DND-41 (cell line): ENCODE measurements at regions not wholly inside any gene's neighbourhood (a gene's known extent, or its start where the extent isn't known, plus 50 kb on each side); places are given as distances from the start of the nearest gene placed in this dataset.

Source experiments
- ATAC-seq: fragments of 200-7000 bp; cut with Tn5 transposase; 3 replicates; pipeline ENCODE4 v1.9.1; 2021; ENCODE audit warnings: low read depth; ENCODE audit not compliant: insufficient read depth
- DNase-seq: peaks from one replicate; pipeline ENCODE4 v3.0.0-alpha.2; 2020
- H2AFZ ChIP-seq: 2 replicates; pipeline ENCODE4 v1.6.0; 2012; ENCODE audit warnings: low read depth, low read length
- H3K27ac ChIP-seq: 2 replicates; pipeline ENCODE4 v1.5.1; 2012; ENCODE audit warnings: low read length, inconsistent platforms
- H3K27me3 ChIP-seq: fragments of 200-600 bp; sonication (generic); 2 replicates; pipeline ENCODE4 v1.6.0; 2012; ENCODE audit warnings: low read length, mild to moderate bottlenecking, inconsistent platforms; ENCODE audit not compliant: insufficient read depth, poor library complexity
- H3K36me3 ChIP-seq: 2 replicates; pipeline ENCODE4 v1.5.1; 2012; ENCODE audit warnings: low read length, inconsistent platforms; ENCODE audit not compliant: insufficient read depth
- H3K4me1 ChIP-seq: 2 replicates; pipeline ENCODE4 v1.5.1; 2012; ENCODE audit warnings: mild to moderate bottlenecking, low read length; ENCODE audit not compliant: insufficient read depth
- H3K4me2 ChIP-seq: 2 replicates; pipeline ENCODE4 v1.6.0; 2012; ENCODE audit warnings: mild to moderate bottlenecking, moderate library complexity, low read length, inconsistent platforms; ENCODE audit not compliant: insufficient read depth
- H3K4me3 ChIP-seq, 2 experiments: fragments of 200-600 bp in 1 of 2; shearing (Covaris generic) in 1 of 2; 2 replicates each; pipeline ENCODE4 v1.5.1; 2012 to 2016; ENCODE audit warnings: inconsistent platforms in 2 of 2, low read length in 2 of 2, mild to moderate bottlenecking in 2 of 2, low read depth in 1 of 2, moderate library complexity in 1 of 2
- H3K79me2 ChIP-seq: 2 replicates; pipeline ENCODE4 v1.6.0; 2012; ENCODE audit warnings: low read length, inconsistent platforms; ENCODE audit not compliant: insufficient read depth
- H3K9ac ChIP-seq: 2 replicates; pipeline ENCODE4 v1.6.0; 2012; ENCODE audit warnings: low read depth, mild to moderate bottlenecking, inconsistent platforms, low read length, moderate library complexity
- H3K9me3 ChIP-seq: 2 replicates; pipeline ENCODE4 v1.5.1; 2012; ENCODE audit warnings: low read length, moderate library complexity, mild to moderate bottlenecking, inconsistent platforms; ENCODE audit not compliant: insufficient read depth, severe bottlenecking
- H4K20me1 ChIP-seq: 2 replicates; pipeline ENCODE4 v1.6.0; 2012; ENCODE audit warnings: low read length; ENCODE audit not compliant: insufficient read depth
- CTCF ChIP-seq: IDR thresholded peaks from 2 replicates; pipeline ENCODE4 v1.5.1; 2012; ENCODE audit warnings: borderline replicate concordance, low read length, moderate library complexity, mild to moderate bottlenecking; ENCODE audit not compliant: poor library complexity, severe bottlenecking; ENCODE audit errors: extremely low read depth
- EZH2 ChIP-seq: IDR thresholded peaks from 3 replicates; pipeline ENCODE4 v1.6.1; 2012; ENCODE audit warnings: borderline replicate concordance, low read depth, mild to moderate bottlenecking, moderate library complexity, low read length, inconsistent platforms; ENCODE audit not compliant: severe bottlenecking

- DNase-seq, result no peak
- TF ChIP-seq CTCF, result no peak
- no peak for TF ChIP-seq EZH2
- no peak overlapping the region for H2AFZ ChIP-seq
- no peak overlapping the region for H3K27ac ChIP-seq
- H3K9ac ChIP-seq, result no peak overlapping the region
- no peaks in the 10 kb centered on the region for H4K20me1 ChIP-seq
- no peaks in the 10 kb centered on the region for H3K27me3 ChIP-seq
- no peaks in the 10 kb centered on the region for H3K36me3 ChIP-seq
- H3K4me1 ChIP-seq, result peaks cover 24% of the 10 kb centered on the region
- no peak for ATAC-seq
- H3K9me3 ChIP-seq, result peaks cover 7% of the 10 kb centered on the region
- no peak overlapping the region for H3K4me2 ChIP-seq
- no peak overlapping the region for H3K4me3 ChIP-seq
- H3K79me2 ChIP-seq, result no peaks in the 10 kb centered on the region
Measured at GRCh38 chr5:54608423-54609085, 91.0 kb downstream of the SNX18 start.

GRCh38 chr5:54607006-54607405 is 89.4 kb downstream of the SNX18 start:
- ATAC-seq, result no peak
- H2AFZ ChIP-seq, result no peak overlapping the region
- no peaks in the 10 kb centered on the region for H3K79me2 ChIP-seq
- no peak overlapping the region for H3K9ac ChIP-seq
- no peak overlapping the region for H3K4me3 ChIP-seq
- H3K27me3 ChIP-seq, result no peaks in the 10 kb centered on the region
- H3K9me3 ChIP-seq, result peaks cover 7% of the 10 kb centered on the region
- no peak for TF ChIP-seq EZH2
- TF ChIP-seq CTCF, result no peak
- no peaks in the 10 kb centered on the region for H3K36me3 ChIP-seq
- peaks cover 24% of the 10 kb centered on the region for H3K4me1 ChIP-seq
- H3K27ac ChIP-seq, result no peak overlapping the region
- H4K20me1 ChIP-seq, result no peaks in the 10 kb centered on the region
- H3K4me2 ChIP-seq, result no peak overlapping the region
- no peak for DNase-seq

GRCh38 chr5:54603372-54603771 is 85.8 kb downstream of the SNX18 start:
- H3K36me3 ChIP-seq, result no peaks in the 10 kb centered on the region
- DNase-seq (no peak), ATAC-seq (no peak)
- H3K27me3 ChIP-seq, result no peaks in the 10 kb centered on the region
- H3K4me1 ChIP-seq, result no peaks in the 10 kb centered on the region
- no peak overlapping the region for H3K9ac ChIP-seq
- no peak for TF ChIP-seq CTCF
- no peak for TF ChIP-seq EZH2
- H3K27ac ChIP-seq, result no peak overlapping the region
- no peaks in the 10 kb centered on the region for H3K79me2 ChIP-seq
- no peaks in the 10 kb centered on the region for H4K20me1 ChIP-seq
- no peaks in the 10 kb centered on the region for H3K9me3 ChIP-seq
- no peak overlapping the region for H3K4me2 ChIP-seq
- H3K4me3 ChIP-seq, result no peak overlapping the region
- no peak overlapping the region for H2AFZ ChIP-seq

- no peaks in the 10 kb centered on the region for H3K4me1 ChIP-seq
- H3K4me2 ChIP-seq, result no peak overlapping the region
- no peak overlapping the region for H3K4me3 ChIP-seq
- H2AFZ ChIP-seq, result no peak overlapping the region
- peaks cover under 1% of the 10 kb centered on the region for H3K9me3 ChIP-seq
- H3K27ac ChIP-seq, result no peak overlapping the region
- H3K27me3 ChIP-seq, result no peaks in the 10 kb centered on the region
- no peaks in the 10 kb centered on the region for H4K20me1 ChIP-seq
- no peaks in the 10 kb centered on the region for H3K79me2 ChIP-seq
- ATAC-seq (no peak), DNase-seq (no peak)
- TF ChIP-seq CTCF, result no peak
- TF ChIP-seq EZH2, result no peak
- H3K9ac ChIP-seq, result no peak overlapping the region
- H3K36me3 ChIP-seq, result no peaks in the 10 kb centered on the region
Measured at GRCh38 chr5:54602475-54602874, 84.9 kb downstream of the SNX18 start.
